ENCODE measurements at regions not wholly inside any gene's neighbourhood (a gene's known extent, or its start where the extent isn't known, plus 50 kb on each side); places are given as distances from the start of the nearest gene placed in this dataset.

- TF ChIP-seq POU6F1 (CRISPR knock-in tag; IDR thresholded peaks at IDR 0.05; ENCODE audit: borderline replicate concordance, low read depth) (no peak), ZNF8 (CRISPR knock-in tag; IDR thresholded peaks at IDR 0.05) (no peak), CREB5 (CRISPR knock-in tag; IDR thresholded peaks at IDR 0.05; ENCODE audit: low read depth) (no peak), ZNF565 (CRISPR knock-in tag; conservative IDR thresholded peaks at IDR 0.05; ENCODE audit: low read depth) (no peak), CSDC2 (CRISPR knock-in tag; IDR thresholded peaks at IDR 0.05) (no peak), BACH2 (CRISPR knock-in tag; IDR thresholded peaks at IDR 0.05; ENCODE audit: borderline replicate concordance) (no peak), GLIS3 (CRISPR knock-in tag; IDR thresholded peaks at IDR 0.05) (no peak), TSHZ2 (CRISPR knock-in tag; IDR thresholded peaks at IDR 0.05) (no peak), CSRNP3 (CRISPR knock-in tag; IDR thresholded peaks at IDR 0.05) (no peak), ZNF70 (CRISPR knock-in tag; IDR thresholded peaks at IDR 0.05) (no peak), TCF4 (CRISPR knock-in tag; IDR thresholded peaks at IDR 0.05; ENCODE audit: borderline replicate concordance) (no peak), ISL1 (CRISPR knock-in tag; IDR thresholded peaks at IDR 0.05) (no peak), ESRRG (CRISPR knock-in tag; IDR thresholded peaks at IDR 0.05) (no peak), TOX (CRISPR knock-in tag; IDR thresholded peaks at IDR 0.05; ENCODE audit: borderline replicate concordance) (no peak), ZC3H10 (CRISPR knock-in tag; IDR thresholded peaks at IDR 0.05) (no peak), PPARA (CRISPR knock-in tag; IDR thresholded peaks at IDR 0.05; ENCODE audit: borderline replicate concordance) (no peak), ZFP30 (CRISPR knock-in tag; IDR thresholded peaks at IDR 0.05) (no peak), ARNTL (CRISPR knock-in tag; IDR thresholded peaks at IDR 0.05; ENCODE audit: borderline replicate concordance, low read depth) (no peak), ZFP3 (CRISPR knock-in tag; IDR thresholded peaks at IDR 0.05) (no peak)
- ATAC-seq, result no peak
Measured at GRCh38 chr2:604385-604784, 72.8 kb downstream of the TMEM18 start.

- TF ChIP-seq CREB5 (CRISPR knock-in tag; IDR thresholded peaks at IDR 0.05; ENCODE audit: low read depth) (no peak), ISL1 (CRISPR knock-in tag; IDR thresholded peaks at IDR 0.05) (no peak), OSR1 (CRISPR knock-in tag; IDR thresholded peaks at IDR 0.05) (no peak), ZC3H10 (CRISPR knock-in tag; IDR thresholded peaks at IDR 0.05) (no peak), TSHZ2 (CRISPR knock-in tag; IDR thresholded peaks at IDR 0.05) (no peak), TCF4 (CRISPR knock-in tag; IDR thresholded peaks at IDR 0.05; ENCODE audit: borderline replicate concordance) (no peak), ARNTL (CRISPR knock-in tag; IDR thresholded peaks at IDR 0.05; ENCODE audit: borderline replicate concordance, low read depth) (no peak), GLIS3 (CRISPR knock-in tag; IDR thresholded peaks at IDR 0.05) (no peak), PATZ1 (CRISPR knock-in tag; IDR thresholded peaks at IDR 0.05; ENCODE audit: borderline replicate concordance) (no peak), ZNF565 (CRISPR knock-in tag; conservative IDR thresholded peaks at IDR 0.05; ENCODE audit: low read depth) (no peak), POU6F1 (CRISPR knock-in tag; IDR thresholded peaks at IDR 0.05; ENCODE audit: borderline replicate concordance, low read depth) (no peak), ZNF70 (CRISPR knock-in tag; IDR thresholded peaks at IDR 0.05) (no peak), RARB (CRISPR knock-in tag; IDR thresholded peaks at IDR 0.05) (no peak), ZNF8 (CRISPR knock-in tag; IDR thresholded peaks at IDR 0.05) (no peak), ZFP3 (CRISPR knock-in tag; IDR thresholded peaks at IDR 0.05) (no peak), ESRRG (CRISPR knock-in tag; IDR thresholded peaks at IDR 0.05) (no peak)
- no peak for ATAC-seq
Measured at GRCh38 chr2:603869-604268, 73.3 kb downstream of the TMEM18 start.
